ENCODE measurements at regions not wholly inside any gene's neighbourhood (a gene's known extent, or its start where the extent isn't known, plus 50 kb on each side); places are given as distances from the start of the nearest gene placed in this dataset.

- TF ChIP-seq, protein P1, sequence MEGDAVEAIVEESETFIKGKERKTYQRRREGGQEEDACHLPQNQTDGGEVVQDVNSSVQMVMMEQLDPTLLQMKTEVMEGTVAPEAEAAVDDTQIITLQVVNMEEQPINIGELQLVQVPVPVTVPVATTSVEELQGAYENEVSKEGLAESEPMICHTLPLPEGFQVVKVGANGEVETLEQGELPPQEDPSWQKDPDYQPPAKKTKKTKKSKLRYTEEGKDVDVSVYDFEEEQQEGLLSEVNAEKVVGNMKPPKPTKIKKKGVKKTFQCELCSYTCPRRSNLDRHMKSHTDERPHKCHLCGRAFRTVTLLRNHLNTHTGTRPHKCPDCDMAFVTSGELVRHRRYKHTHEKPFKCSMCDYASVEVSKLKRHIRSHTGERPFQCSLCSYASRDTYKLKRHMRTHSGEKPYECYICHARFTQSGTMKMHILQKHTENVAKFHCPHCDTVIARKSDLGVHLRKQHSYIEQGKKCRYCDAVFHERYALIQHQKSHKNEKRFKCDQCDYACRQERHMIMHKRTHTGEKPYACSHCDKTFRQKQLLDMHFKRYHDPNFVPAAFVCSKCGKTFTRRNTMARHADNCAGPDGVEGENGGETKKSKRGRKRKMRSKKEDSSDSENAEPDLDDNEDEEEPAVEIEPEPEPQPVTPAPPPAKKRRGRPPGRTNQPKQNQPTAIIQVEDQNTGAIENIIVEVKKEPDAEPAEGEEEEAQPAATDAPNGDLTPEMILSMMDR (IDR thresholded peaks at IDR 0.05; ENCODE audit: unreplicated experiment), result no peak
- H3K9me3 Mint-ChIP-seq (ENCODE audit: low read depth, unreplicated experiment), result no peaks in the 10 kb centered on the region
Measured at GRCh38 chr11:103744496-103745153, 291.8 kb upstream of the DDI1 start.

DNA sequence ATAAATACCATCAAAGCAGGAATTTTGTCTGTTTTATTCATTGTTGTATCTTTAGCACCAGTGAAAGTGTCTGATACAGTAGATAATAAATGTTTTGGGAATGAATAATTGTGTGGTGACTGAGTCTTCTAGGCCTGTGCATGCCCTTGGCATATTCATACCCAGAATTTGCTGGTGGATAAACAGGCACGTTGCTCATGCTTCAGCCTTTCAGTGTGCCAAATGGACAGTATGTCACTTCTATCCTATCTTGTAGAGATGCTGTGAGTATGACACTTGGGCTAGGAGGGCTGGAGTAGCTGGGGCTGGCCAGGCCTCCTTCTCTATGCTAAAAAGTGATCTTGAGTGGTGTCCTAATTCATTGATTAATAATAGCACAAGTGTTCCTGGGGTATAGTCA lies 287.3 kb upstream of the DDI1 start:
- Mint-ChIP-seq H3K4me3 (ENCODE audit: low read depth, unreplicated experiment) (no peak overlapping the region), H3K9me3 (ENCODE audit: low read depth, unreplicated experiment) (no peaks in the 10 kb centered on the region), H3K36me3 (ENCODE audit: insufficient read depth, unreplicated experiment) (no peaks in the 10 kb centered on the region), H3K27ac (ENCODE audit: unreplicated experiment) (no peak overlapping the region), H3K27me3 (ENCODE audit: unreplicated experiment) (no peaks in the 10 kb centered on the region), H3K4me1 (ENCODE audit: low read depth, unreplicated experiment) (no peaks in the 10 kb centered on the region)
- intact Hi-C loops (cut with micrococcal nuclease; ENCODE audit: unreplicated experiment), result no loop called here
- DNase-seq, result no peak
- CTCF ChIA-PET, result no interaction called here
- TF ChIP-seq, protein P1 (IDR thresholded peaks at IDR 0.05; ENCODE audit: unreplicated experiment), result no peak
- BruUV-seq (replicated peaks), result no TSS peak

More at GRCh38 chr11:103744496-103745153, 291.8 kb upstream of the DDI1 start:
- DNase-seq, result no peak
- Mint-ChIP-seq H3K4me3 (ENCODE audit: low read depth, unreplicated experiment) (no peak overlapping the region), H3K27me3 (ENCODE audit: unreplicated experiment) (no peaks in the 10 kb centered on the region), H3K4me1 (ENCODE audit: low read depth, unreplicated experiment) (no peaks in the 10 kb centered on the region), H3K36me3 (ENCODE audit: insufficient read depth, unreplicated experiment) (no peaks in the 10 kb centered on the region), H3K27ac (ENCODE audit: unreplicated experiment) (no peak overlapping the region)
- BruUV-seq (replicated peaks), result no TSS peak
- intact Hi-C loops (cut with micrococcal nuclease; ENCODE audit: unreplicated experiment), result no loop called here
- CTCF ChIA-PET, result no interaction called here

- H3K4me1 Mint-ChIP-seq (ENCODE audit: low read depth, unreplicated experiment), result no peaks in the 10 kb centered on the region
- no peaks in the 10 kb centered on the region for H3K27me3 Mint-ChIP-seq (ENCODE audit: unreplicated experiment)
- intact Hi-C loops (cut with micrococcal nuclease; ENCODE audit: unreplicated experiment), result no loop called here
- no peak overlapping the region for H3K27ac Mint-ChIP-seq (ENCODE audit: unreplicated experiment)
- H3K9me3 Mint-ChIP-seq (ENCODE audit: low read depth, unreplicated experiment), result no peaks in the 10 kb centered on the region
- CTCF ChIA-PET, result interaction anchor here (0.6 kb wide), 1 partner anchor 1747 kb away, joined by 4 read pairs; no protein-coding TSS in a partner anchor
- no peak overlapping the region for H3K4me3 Mint-ChIP-seq (ENCODE audit: low read depth, unreplicated experiment)
- H3K36me3 Mint-ChIP-seq (ENCODE audit: insufficient read depth, unreplicated experiment), result no peaks in the 10 kb centered on the region
- TF ChIP-seq, protein P1 (IDR thresholded peaks at IDR 0.05; ENCODE audit: unreplicated experiment), result no peak
- BruUV-seq (replicated peaks), result no TSS peak
- no peak for DNase-seq
Measured at GRCh38 chr11:103768816-103769215, 267.6 kb upstream of the DDI1 start.

DNA sequence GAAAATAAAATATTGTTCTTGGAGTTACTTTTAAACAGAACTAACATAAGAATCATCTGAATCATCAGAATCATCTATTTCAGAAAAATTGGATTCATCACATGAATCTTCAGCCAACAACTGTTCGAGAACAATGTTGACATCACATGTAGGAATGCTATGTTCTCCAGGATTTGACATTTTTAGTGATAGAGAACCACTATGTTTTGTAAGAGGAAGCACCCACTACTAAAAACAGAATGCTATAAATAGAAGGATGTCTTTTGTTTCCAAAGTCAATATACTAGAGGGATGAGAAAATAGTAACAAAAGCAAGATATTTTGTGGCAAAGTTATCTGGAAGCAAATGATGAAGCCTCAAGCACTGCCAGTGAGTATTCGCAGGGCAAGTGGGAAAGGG lies 263.4 kb upstream of the DDI1 start:
- no peaks in the 10 kb centered on the region for H3K4me1 Mint-ChIP-seq (ENCODE audit: low read depth, unreplicated experiment)
- TF ChIP-seq, protein P1 (IDR thresholded peaks at IDR 0.05; ENCODE audit: unreplicated experiment), result no peak
- intact Hi-C loops (cut with micrococcal nuclease; ENCODE audit: unreplicated experiment), result no loop called here
- H3K9me3 Mint-ChIP-seq (ENCODE audit: low read depth, unreplicated experiment), result no peaks in the 10 kb centered on the region
- CTCF ChIA-PET, result no interaction called here
- no TSS peak for BruUV-seq (replicated peaks)
- no peaks in the 10 kb centered on the region for H3K36me3 Mint-ChIP-seq (ENCODE audit: insufficient read depth, unreplicated experiment)
- no peak overlapping the region for H3K27ac Mint-ChIP-seq (ENCODE audit: unreplicated experiment)
- no peak overlapping the region for H3K4me3 Mint-ChIP-seq (ENCODE audit: low read depth, unreplicated experiment)
- no peaks in the 10 kb centered on the region for H3K27me3 Mint-ChIP-seq (ENCODE audit: unreplicated experiment)
- no peak for DNase-seq
